ENCODE measurements at regions not wholly inside any gene's neighbourhood (a gene's known extent, or its start where the extent isn't known, plus 50 kb on each side); places are given as distances from the start of the nearest gene placed in this dataset.

- no peak for TF ChIP-seq ZNF274 (IDR thresholded peaks at IDR 0.05; ENCODE audit: low read depth, low read length)
- TF ChIP-seq YY1 (IDR thresholded peaks at IDR 0.05; ENCODE audit: insufficient read depth, insufficient read length), result no peak
- no peak for TF ChIP-seq SUZ12 (IDR thresholded peaks at IDR 0.05; ENCODE audit: extremely low read depth, insufficient read depth, insufficient read length)
Observed at GRCh38 chr7:47647181-47647917, 65.4 kb upstream of the TNS3 start.
